Thyroid gland (tissue), 4 donors: ENCODE measurements at regions not wholly inside any gene's neighbourhood (a gene's known extent, or its start where the extent isn't known, plus 50 kb on each side); places are given as distances from the start of the nearest gene placed in this dataset.

Experiments used
- POLR2A ChIP-seq, 2 donors: fragments of 450-650 bp; IDR thresholded peaks; one replicate each; pipeline ENCODE4 v1.6.1; 2017; ENCODE audit warnings: antibody characterized with exemption in 2 of 2, mild to moderate bottlenecking in 2 of 2, moderate library complexity in 1 of 2
- TF ChIP-seq, protein P1 (sequence below), 6 experiments: fragments of 200-600 bp in 3 of 6; fragments of 450-650 bp in 3 of 6; sonication (generic) in 3 of 6; IDR thresholded peaks; one replicate each; pipeline ENCODE4 v1.5.1; 2016 to 2019; ENCODE audit warnings: antibody characterized with exemption in 6 of 6, mild to moderate bottlenecking in 2 of 6, inconsistent platforms in 1 of 6, moderate library complexity in 1 of 6

DNA sequence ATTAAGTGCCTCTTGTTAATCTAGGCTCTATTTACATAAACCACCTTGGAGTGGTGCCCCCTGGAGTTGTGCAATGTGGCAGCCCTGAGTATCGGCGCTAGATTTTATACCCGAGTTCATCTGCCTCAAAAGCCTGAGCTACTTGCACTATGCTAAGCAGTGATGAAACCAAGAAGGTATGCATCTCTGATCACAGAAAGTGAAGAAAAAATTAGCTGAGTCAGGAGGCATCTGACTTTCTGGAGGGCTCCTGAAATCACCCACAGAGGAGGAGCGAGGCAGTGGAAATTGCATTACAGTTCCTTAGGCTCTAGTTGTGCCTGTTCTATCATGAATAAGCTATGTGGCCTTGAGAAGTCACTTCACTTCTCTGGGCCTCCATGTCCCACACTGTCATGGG is 80.3 kb upstream of the PSMD7 start:
- TF ChIP-seq, protein P1, sequence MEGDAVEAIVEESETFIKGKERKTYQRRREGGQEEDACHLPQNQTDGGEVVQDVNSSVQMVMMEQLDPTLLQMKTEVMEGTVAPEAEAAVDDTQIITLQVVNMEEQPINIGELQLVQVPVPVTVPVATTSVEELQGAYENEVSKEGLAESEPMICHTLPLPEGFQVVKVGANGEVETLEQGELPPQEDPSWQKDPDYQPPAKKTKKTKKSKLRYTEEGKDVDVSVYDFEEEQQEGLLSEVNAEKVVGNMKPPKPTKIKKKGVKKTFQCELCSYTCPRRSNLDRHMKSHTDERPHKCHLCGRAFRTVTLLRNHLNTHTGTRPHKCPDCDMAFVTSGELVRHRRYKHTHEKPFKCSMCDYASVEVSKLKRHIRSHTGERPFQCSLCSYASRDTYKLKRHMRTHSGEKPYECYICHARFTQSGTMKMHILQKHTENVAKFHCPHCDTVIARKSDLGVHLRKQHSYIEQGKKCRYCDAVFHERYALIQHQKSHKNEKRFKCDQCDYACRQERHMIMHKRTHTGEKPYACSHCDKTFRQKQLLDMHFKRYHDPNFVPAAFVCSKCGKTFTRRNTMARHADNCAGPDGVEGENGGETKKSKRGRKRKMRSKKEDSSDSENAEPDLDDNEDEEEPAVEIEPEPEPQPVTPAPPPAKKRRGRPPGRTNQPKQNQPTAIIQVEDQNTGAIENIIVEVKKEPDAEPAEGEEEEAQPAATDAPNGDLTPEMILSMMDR (IDR thresholded peaks at IDR 0.05) = no peak
- TF ChIP-seq POLR2A (IDR thresholded peaks at IDR 0.05) = no peak
